ENCODE measurements at regions not wholly inside any gene's neighbourhood (a gene's known extent, or its start where the extent isn't known, plus 50 kb on each side); places are given as distances from the start of the nearest gene placed in this dataset.
"Not testable (repeated sequence)": the region's sequence is repeated elsewhere in the genome, so short reads cannot be mapped to it uniquely, and the experiment has no call there.

DNA sequence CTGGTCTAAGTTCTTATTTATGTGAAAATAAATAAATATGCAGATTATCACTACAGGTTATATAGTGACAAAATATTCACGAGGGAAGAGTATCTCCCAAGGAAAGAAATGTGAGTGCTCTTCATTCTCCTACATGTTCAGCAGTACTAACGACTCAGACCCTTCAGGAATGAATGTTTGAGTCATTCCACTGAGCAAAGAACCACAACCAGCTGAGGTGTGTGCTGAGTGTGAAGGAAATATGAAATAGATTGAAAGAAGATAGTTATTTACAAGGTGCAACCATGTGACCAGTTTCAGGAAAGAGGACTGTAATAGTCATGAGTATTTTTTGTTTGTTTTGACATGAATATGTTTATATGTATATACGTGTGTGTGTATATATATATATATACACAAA, 228.7 kb downstream of the TUSC1 start:
- Mint-ChIP-seq H3K4me1 (ENCODE audit: low read depth) (no peaks in the 10 kb centered on the region), H3K4me3 (ENCODE audit: low read depth) (no peak overlapping the region), H3K36me3 (ENCODE audit: insufficient read depth) (no peaks in the 10 kb centered on the region), H3K27me3 (no peaks in the 10 kb centered on the region), H3K9me3 (ENCODE audit: low read depth) (no peaks in the 10 kb centered on the region), H3K27ac (no peak overlapping the region)
- TF ChIP-seq CTCF (IDR thresholded peaks at IDR 0.05; ENCODE audit: unreplicated experiment): no peak
- DNase-seq (ENCODE audit: low spot score, unreplicated experiment): no peak

GRCh38 chr9:25445721-25446120, 232.5 kb downstream of the TUSC1 start:
- H3K4me3 Mint-ChIP-seq (ENCODE audit: low read depth); H3K4me1 Mint-ChIP-seq (ENCODE audit: low read depth); H3K36me3 Mint-ChIP-seq (ENCODE audit: insufficient read depth); H3K27me3 Mint-ChIP-seq; H3K27ac Mint-ChIP-seq; H3K9me3 Mint-ChIP-seq (ENCODE audit: low read depth); DNase-seq (ENCODE audit: low spot score, unreplicated experiment): not testable (repeated sequence)

- H3K27ac Mint-ChIP-seq: no peak overlapping the region
- DNase-seq (ENCODE audit: low spot score, unreplicated experiment): no peak
- TF ChIP-seq CTCF (IDR thresholded peaks at IDR 0.05; ENCODE audit: unreplicated experiment): no peak
- H3K4me1 Mint-ChIP-seq (ENCODE audit: low read depth): peaks cover 2% of the 10 kb centered on the region
- no peak overlapping the region for H3K4me3 Mint-ChIP-seq (ENCODE audit: low read depth)
- no peaks in the 10 kb centered on the region for H3K9me3 Mint-ChIP-seq (ENCODE audit: low read depth)
- no peaks in the 10 kb centered on the region for H3K36me3 Mint-ChIP-seq (ENCODE audit: insufficient read depth)
- H3K27me3 Mint-ChIP-seq: no peaks in the 10 kb centered on the region
Measured at GRCh38 chr9:25442526-25442925, 235.7 kb downstream of the TUSC1 start.

- no peaks in the 10 kb centered on the region for H3K36me3 Mint-ChIP-seq (ENCODE audit: insufficient read depth)
- H3K27ac Mint-ChIP-seq: no peak overlapping the region
- no peaks in the 10 kb centered on the region for H3K4me1 Mint-ChIP-seq (ENCODE audit: low read depth)
- H3K4me3 Mint-ChIP-seq (ENCODE audit: low read depth): no peak overlapping the region
- H3K27me3 Mint-ChIP-seq: no peaks in the 10 kb centered on the region
- TF ChIP-seq CTCF (IDR thresholded peaks at IDR 0.05; ENCODE audit: unreplicated experiment): no peak
- peaks cover 11% of the 10 kb centered on the region for H3K9me3 Mint-ChIP-seq (ENCODE audit: low read depth)
- no peak for DNase-seq (ENCODE audit: low spot score, unreplicated experiment)
Measured at GRCh38 chr9:25427898-25428297, 250.3 kb downstream of the TUSC1 start.

DNA sequence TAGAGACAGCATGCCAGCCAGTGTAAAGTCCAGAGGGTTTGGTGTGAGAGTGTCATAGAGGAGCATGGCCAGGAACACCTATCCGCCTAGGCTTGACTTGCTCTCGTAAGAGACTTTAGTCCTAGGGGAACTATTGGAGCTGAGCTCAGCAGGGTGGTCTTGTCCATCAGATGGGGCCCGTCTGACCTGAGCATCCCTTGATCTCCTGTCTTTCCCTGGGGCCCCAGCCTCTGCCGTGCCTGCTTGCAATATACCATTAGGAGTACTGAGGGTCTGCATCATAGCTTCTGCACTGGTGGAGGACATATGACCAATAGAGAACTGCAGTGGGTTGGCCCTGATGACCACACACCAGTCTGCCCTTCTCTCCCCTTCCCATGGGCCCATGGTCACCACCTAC, 251.0 kb downstream of the TUSC1 start:
- Mint-ChIP-seq H3K4me1 (ENCODE audit: low read depth) (no peaks in the 10 kb centered on the region), H3K36me3 (ENCODE audit: insufficient read depth) (no peaks in the 10 kb centered on the region), H3K4me3 (ENCODE audit: low read depth) (no peak overlapping the region), H3K27ac (no peak overlapping the region), H3K9me3 (ENCODE audit: low read depth) (peaks cover 11% of the 10 kb centered on the region), H3K27me3 (no peaks in the 10 kb centered on the region)
- TF ChIP-seq CTCF (IDR thresholded peaks at IDR 0.05; ENCODE audit: unreplicated experiment): no peak
- DNase-seq (ENCODE audit: low spot score, unreplicated experiment): no peak

DNA sequence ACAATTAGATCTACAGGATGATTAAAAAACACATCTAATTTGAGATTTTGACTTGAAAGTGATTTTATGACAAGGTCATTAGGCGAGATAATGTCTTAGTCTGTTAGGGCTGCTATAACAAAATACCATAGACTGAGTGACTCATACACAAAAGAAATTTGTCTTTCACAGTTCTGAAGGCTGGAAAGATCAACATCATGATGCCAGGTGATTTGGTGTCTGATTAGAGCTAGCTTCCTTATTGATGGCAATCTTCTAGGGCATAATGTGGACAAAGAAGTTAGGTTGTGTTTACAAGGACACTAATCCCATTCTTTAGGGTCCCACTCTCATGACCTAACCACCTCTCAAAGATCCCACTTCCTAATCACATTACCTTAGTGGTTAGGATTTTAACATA, 256.7 kb downstream of the TUSC1 start:
- Mint-ChIP-seq H3K4me1 (ENCODE audit: low read depth) (no peaks in the 10 kb centered on the region), H3K36me3 (ENCODE audit: insufficient read depth) (no peaks in the 10 kb centered on the region)

More for the DNA sequence above, 256.7 kb downstream of the TUSC1 start:
- no peak for TF ChIP-seq CTCF (IDR thresholded peaks at IDR 0.05; ENCODE audit: unreplicated experiment)
- no peak for DNase-seq (ENCODE audit: low spot score, unreplicated experiment)
- no peaks in the 10 kb centered on the region for H3K27me3 Mint-ChIP-seq
- H3K4me3 Mint-ChIP-seq (ENCODE audit: low read depth): no peak overlapping the region
- peaks cover 8% of the 10 kb centered on the region for H3K9me3 Mint-ChIP-seq (ENCODE audit: low read depth)
- no peak overlapping the region for H3K27ac Mint-ChIP-seq
